GM23248 (cell line): ENCODE measurements at regions not wholly inside any gene's neighbourhood (a gene's known extent, or its start where the extent isn't known, plus 50 kb on each side); places are given as distances from the start of the nearest gene placed in this dataset.
A peak's percentile ranks its signal among the peaks of the same experiment; 100 is the strongest.

Experiments used
- DNase-seq: peaks from one replicate; pipeline ENCODE4 v3.0.0-alpha.2; 2015
- H2AFZ ChIP-seq: fragments of 200-600 bp; sonication (generic); 2 replicates; pipeline ENCODE4 v1.6.1; 2016; ENCODE audit warnings: antibody characterized with exemption
- H3F3A ChIP-seq: fragments of 200-600 bp; sonication (generic); 2 replicates; pipeline ENCODE4 v1.6.1; 2016; ENCODE audit warnings: mild to moderate bottlenecking, antibody characterized with exemption, mixed run types; ENCODE audit not compliant: insufficient read depth
- H3K27ac ChIP-seq: fragments of 200-600 bp; sonication (generic); 2 replicates; pipeline ENCODE4 v1.5.1; 2016; ENCODE audit warnings: mild to moderate bottlenecking
- H3K27me3 ChIP-seq: fragments of 200-600 bp; sonication (generic); replicated peaks from 2 replicates; pipeline ENCODE4 v1.6.1; 2016; ENCODE audit warnings: mild to moderate bottlenecking; ENCODE audit not compliant: insufficient read depth
- H3K36me3 ChIP-seq: fragments of 200-600 bp; sonication (generic); 2 replicates; pipeline ENCODE4 v1.6.1; 2016; ENCODE audit warnings: low read depth, mild to moderate bottlenecking
- H3K4me1 ChIP-seq: fragments of 200-600 bp; sonication (generic); 2 replicates; pipeline ENCODE4 v1.6.1; 2016; ENCODE audit warnings: mild to moderate bottlenecking; ENCODE audit not compliant: insufficient read depth
- H3K4me2 ChIP-seq: fragments of 200-600 bp; sonication (generic); one replicate; pipeline ENCODE4 v1.6.1; 2016; ENCODE audit warnings: mild to moderate bottlenecking; ENCODE audit not compliant: unreplicated experiment
- H3K4me3 ChIP-seq: fragments of 200-600 bp; sonication (generic); 2 replicates; pipeline ENCODE4 v1.5.1; 2016; ENCODE audit warnings: mild to moderate bottlenecking
- H3K79me2 ChIP-seq: fragments of 200-600 bp; sonication (generic); 2 replicates; pipeline ENCODE4 v1.6.1; 2016; ENCODE audit warnings: mild to moderate bottlenecking; ENCODE audit not compliant: insufficient read depth
- H3K9ac ChIP-seq: fragments of 200-600 bp; sonication (generic); 2 replicates; pipeline ENCODE4 v1.6.1; 2016; ENCODE audit warnings: mild to moderate bottlenecking
- H3K9me2 ChIP-seq: fragments of 200-600 bp; sonication (generic); 2 replicates; pipeline ENCODE4 v1.6.1; 2016; ENCODE audit warnings: mixed run types, mild to moderate bottlenecking, moderate library complexity; ENCODE audit not compliant: insufficient read depth
- H3K9me3 ChIP-seq: fragments of 200-600 bp; sonication (generic); one replicate; pipeline ENCODE4 v1.6.1; 2017; ENCODE audit warnings: low read depth
- H4K20me1 ChIP-seq: fragments of 200-600 bp; sonication (generic); 2 replicates; pipeline ENCODE4 v1.6.0; 2016; ENCODE audit not compliant: insufficient read depth
- EZH2 ChIP-seq: fragments of 200-600 bp; sonication (generic); IDR thresholded peaks from 2 replicates; pipeline ENCODE4 v1.6.1; 2018; ENCODE audit warnings: antibody characterized with exemption, mild to moderate bottlenecking; ENCODE audit not compliant: insufficient read depth, poor library complexity, severe bottlenecking
- EZH2phosphoT487 ChIP-seq: fragments of 200-600 bp; sonication (generic); IDR thresholded peaks from 2 replicates; pipeline ENCODE4 v1.6.1; 2018; ENCODE audit warnings: antibody characterized with exemption, moderate library complexity, mild to moderate bottlenecking, low read depth; ENCODE audit not compliant: insufficient read depth
- WGBS, 2 experiments: methylation state at CpG; one replicate each; pipeline ENCODE4 v1.1.6; 2015 to 2017; ENCODE audit warnings: low lambda C conversion rate in 2 of 2, low coverage in 1 of 2; ENCODE audit errors: missing lambda C conversion rate in 2 of 2; 5-methylcytosine and 5-hydroxymethylcytosine counted together
- in situ Hi-C: fragments of 300-500 bp; cut with MboI; formaldehyde crosslinking; loops from 2 replicates; pipeline ENCODE4 v1.15.0; 2020

DNA sequence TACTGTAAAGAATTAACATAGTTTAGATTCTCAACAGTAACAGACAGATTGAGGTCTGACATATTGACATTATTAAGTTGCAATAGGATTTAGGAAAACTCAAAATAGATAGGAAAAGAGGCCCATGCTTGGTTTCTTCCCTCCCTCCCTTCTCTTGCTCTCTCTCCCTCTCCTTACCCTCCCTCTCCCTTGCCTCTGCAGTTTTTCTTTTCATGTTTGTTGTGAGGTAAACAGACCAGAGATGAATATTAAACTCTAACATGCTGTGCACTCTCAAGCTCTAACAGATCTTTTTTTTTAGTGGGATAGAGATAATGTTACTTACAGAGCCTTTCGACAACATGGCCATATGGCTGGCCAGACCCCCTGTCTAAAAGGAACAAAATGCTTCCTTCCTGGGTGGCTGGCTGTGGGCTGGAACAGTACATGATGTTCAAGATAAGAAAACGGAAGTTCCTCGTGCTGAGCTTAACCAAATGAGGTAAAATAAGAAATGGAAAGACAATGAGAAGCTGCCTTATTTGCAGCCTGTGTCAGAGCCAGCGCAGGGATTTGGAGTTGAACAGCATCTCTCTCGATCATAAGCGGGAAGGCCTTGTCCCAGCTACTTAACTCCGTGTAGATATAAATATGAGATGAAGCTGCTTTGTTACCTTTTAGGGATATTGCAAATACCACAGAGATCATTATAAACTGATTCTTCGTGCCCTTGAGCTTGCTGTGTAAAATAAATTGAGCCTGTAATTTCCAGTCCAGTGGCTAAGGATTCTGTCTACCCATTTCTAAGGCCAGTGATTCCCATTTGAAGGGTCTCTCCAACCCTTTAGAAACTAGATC lies 391.9 kb upstream of the NPVF start:
- Histone ChIP-seq H2AFZ (no peak overlapping the region), H3K9me2 (no peaks in the 10 kb centered on the region), H3K27ac (no peak overlapping the region), H3F3A (no peaks in the 10 kb centered on the region), H3K36me3 (no peaks in the 10 kb centered on the region), H3K9ac (no peak overlapping the region), H3K9me3 (no peaks in the 10 kb centered on the region), H3K4me3 (no peak overlapping the region), H3K4me1 (no peaks in the 10 kb centered on the region), H3K79me2 (no peaks in the 10 kb centered on the region), H4K20me1 (no peaks in the 10 kb centered on the region), H3K27me3 (no peaks in the 10 kb centered on the region; the same call in 1 of the 2 replicates), H3K4me2 (no peak overlapping the region)
- 34 to 38% methylated on average over 8 of the region's 8 CpGs for WGBS, 2 experiments
- in situ Hi-C loops = no loop called here
- DNase-seq = no peak
- TF ChIP-seq EZH2phosphoT487 (no peak), EZH2 (no peak)

DNA sequence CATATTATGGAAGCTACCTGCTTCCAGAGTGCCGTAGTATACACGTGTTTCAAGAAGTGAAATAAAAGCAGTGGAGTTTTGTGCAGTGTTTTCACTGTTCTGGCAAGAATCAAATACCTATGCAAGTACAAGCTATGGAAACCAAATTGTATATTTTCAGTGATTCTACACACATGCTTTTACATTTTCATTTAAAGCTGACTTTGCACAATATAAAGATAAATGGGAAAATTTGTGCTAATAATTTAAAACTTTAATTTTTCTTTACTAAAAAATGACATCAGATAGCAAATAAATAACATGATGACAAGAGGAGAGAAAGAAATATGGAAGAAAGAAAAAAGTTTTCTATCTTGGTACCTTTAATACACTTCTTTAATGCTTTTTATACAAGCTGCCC lies 393.7 kb upstream of the NPVF start:
- Histone ChIP-seq H3K4me3 (no peak overlapping the region), H3K36me3 (no peaks in the 10 kb centered on the region), H3K9ac (no peak overlapping the region), H3K4me2 (no peak overlapping the region), H3K4me1 (no peaks in the 10 kb centered on the region), H3K27me3 (no peaks in the 10 kb centered on the region; the same call in 1 of the 2 replicates), H4K20me1 (no peaks in the 10 kb centered on the region), H3F3A (no peaks in the 10 kb centered on the region), H3K79me2 (no peaks in the 10 kb centered on the region), H3K27ac (no peak overlapping the region), H3K9me2 (no peaks in the 10 kb centered on the region), H3K9me3 (no peaks in the 10 kb centered on the region), H2AFZ (no peak overlapping the region)
- in situ Hi-C loops = no loop called here
- TF ChIP-seq EZH2 = no peak
- no peak for TF ChIP-seq EZH2phosphoT487
- no peak for DNase-seq
- 50 to 59% methylated on average over 2 of the region's 2 CpGs for WGBS, 2 experiments

GRCh38 chr7:25622695-25623094 lies 394.4 kb upstream of the NPVF start:
- no peak overlapping the region for H3K27ac ChIP-seq
- H3F3A ChIP-seq = no peaks in the 10 kb centered on the region
- H3K9me2 ChIP-seq = no peaks in the 10 kb centered on the region
- no peak overlapping the region for H3K4me2 ChIP-seq
- no peaks in the 10 kb centered on the region for H3K4me1 ChIP-seq
- H3K9me3 ChIP-seq = no peaks in the 10 kb centered on the region
- in situ Hi-C loops = no loop called here
- H3K36me3 ChIP-seq = no peaks in the 10 kb centered on the region
- 6 to 12% methylated on average over 3 of the region's 3 CpGs for WGBS, 2 experiments
- H3K4me3 ChIP-seq = no peak overlapping the region
- H3K79me2 ChIP-seq = no peaks in the 10 kb centered on the region
- H3K27me3 ChIP-seq = no peaks in the 10 kb centered on the region; the same call in 1 of the 2 replicates
- H4K20me1 ChIP-seq = no peaks in the 10 kb centered on the region
- TF ChIP-seq EZH2 = no peak
- no peak for TF ChIP-seq EZH2phosphoT487
- H3K9ac ChIP-seq = no peak overlapping the region
- H2AFZ ChIP-seq = no peak overlapping the region
- no peak for DNase-seq

- 6 to 8% methylated on average over 3 of the region's 3 CpGs for WGBS, 2 experiments
- peak; percentile 30 for DNase-seq
- TF ChIP-seq EZH2phosphoT487 (no peak), EZH2 (no peak)
Measured at GRCh38 chr7:25624051-25624450, 395.8 kb upstream of the NPVF start.

More at GRCh38 chr7:25624051-25624450, 395.8 kb upstream of the NPVF start:
- no peaks in the 10 kb centered on the region for H3K4me1 ChIP-seq
- H3K27me3 ChIP-seq = no peaks in the 10 kb centered on the region; the same call in 1 of the 2 replicates
- H3K4me3 ChIP-seq = no peak overlapping the region
- no peaks in the 10 kb centered on the region for H3K9me2 ChIP-seq
- no peak overlapping the region for H3K4me2 ChIP-seq
- no peaks in the 10 kb centered on the region for H3K36me3 ChIP-seq
- H4K20me1 ChIP-seq = no peaks in the 10 kb centered on the region
- H3K27ac ChIP-seq = no peak overlapping the region
- no peak overlapping the region for H2AFZ ChIP-seq
- no peaks in the 10 kb centered on the region for H3F3A ChIP-seq
- no peaks in the 10 kb centered on the region for H3K79me2 ChIP-seq
- no peaks in the 10 kb centered on the region for H3K9me3 ChIP-seq
- H3K9ac ChIP-seq = no peak overlapping the region
- in situ Hi-C loops = no loop called here
